ENCODE measurements at regions not wholly inside any gene's neighbourhood (a gene's known extent, or its start where the extent isn't known, plus 50 kb on each side); places are given as distances from the start of the nearest gene placed in this dataset.
A peak's percentile ranks its signal among the peaks of the same experiment; 100 is the strongest.

- TF ChIP-seq MTA1 (IDR thresholded peaks at IDR 0.05; ENCODE audit: borderline replicate concordance) (0 out of 2 replicates have a peak, but pooled peaks have one; percentile 37), NELFE (IDR thresholded peaks at IDR 0.05; ENCODE audit: insufficient read depth, insufficient read length) (no peak), ZFPM2 (CRISPR knock-in tag; IDR thresholded peaks at IDR 0.05) (no peak), ZC3H4 (CRISPR knock-in tag; IDR thresholded peaks at IDR 0.05; ENCODE audit: borderline replicate concordance) (no peak), TFE3 (CRISPR knock-in tag; IDR thresholded peaks at IDR 0.05) (no peak), ZNF12 (CRISPR knock-in tag; IDR thresholded peaks at IDR 0.05) (no peak), HCFC1 (IDR thresholded peaks at IDR 0.05; ENCODE audit: low read depth, low read length) (no peak), HDAC2 (IDR thresholded peaks at IDR 0.05) (peak; percentile 56; the same call in 1 of the 2 replicates), RBM22 (IDR thresholded peaks at IDR 0.05; ENCODE audit: low read depth, low read length, poor library complexity, severe bottlenecking) (no peak), POLR3G (IDR thresholded peaks at IDR 0.05; ENCODE audit: extremely low read depth, insufficient read length, insufficient replicate concordance) (no peak), TAF1 (IDR thresholded peaks at IDR 0.05; ENCODE audit: control insufficient read depth, extremely low read depth, insufficient read depth, low read length, severe bottlenecking) (no peak), HLTF (IDR thresholded peaks at IDR 0.05) (no peak), MBD1 (CRISPR knock-in tag; IDR thresholded peaks at IDR 0.05) (no peak), HMG20B (CRISPR knock-in tag; IDR thresholded peaks at IDR 0.05) (no peak), TEAD2 (tag; IDR thresholded peaks at IDR 0.05) (no peak), STAT6 (CRISPR knock-in tag; IDR thresholded peaks at IDR 0.05) (no peak), THRA (IDR thresholded peaks at IDR 0.05) (no peak), ATF7 (IDR thresholded peaks at IDR 0.05) (peak; percentile 42; the same call in 1 of the 2 replicates), CBFA2T3 (IDR thresholded peaks at IDR 0.05) (peak; percentile 91), HNRNPLL (IDR thresholded peaks at IDR 0.05; ENCODE audit: low read depth, low read length, poor library complexity, severe bottlenecking) (no peak), HDAC3 (IDR thresholded peaks at IDR 0.05; ENCODE audit: borderline replicate concordance, partially characterized antibody) (peak; percentile 59), ZNF384 (IDR thresholded peaks at IDR 0.05; ENCODE audit: low read depth, low read length) (no peak), ZNF165 (CRISPR knock-in tag; IDR thresholded peaks at IDR 0.05; ENCODE audit: borderline replicate concordance) (no peak)
Measured at GRCh38 chr9:14522627-14523379, 170.4 kb downstream of the ZDHHC21 start (continued).

All from K562 (cell line).